Thoracic aorta (tissue), 2 donors: ENCODE measurements at regions not wholly inside any gene's neighbourhood (a gene's known extent, or its start where the extent isn't known, plus 50 kb on each side); places are given as distances from the start of the nearest gene placed in this dataset.

Experiments used
- ATAC-seq: fragments of 150-250 bp; one replicate; pipeline ENCODE4 v1.8.0; 2017; ENCODE audit warnings: low read depth; ENCODE audit not compliant: insufficient number of reproducible peaks, low FRiP score
- DNase-seq: peaks from one replicate; pipeline ENCODE4 v3.0.0-alpha.2; 2020; ENCODE audit warnings: low spot score
- H3K27ac ChIP-seq, 2 donors: fragments of 200-600 bp; sonication (generic); 1 replicate in 1 of 2; 2 replicates in 1 of 2; pipeline ENCODE4 v1.5.1; 2016; ENCODE audit warnings: mild to moderate bottlenecking in 2 of 2, moderate library complexity in 2 of 2
- H3K27me3 ChIP-seq: fragments of 200-600 bp; sonication (generic); replicated peaks from 2 replicates; pipeline ENCODE4 v1.6.0; 2016; ENCODE audit warnings: mild to moderate bottlenecking; ENCODE audit not compliant: insufficient read depth
- H3K36me3 ChIP-seq: fragments of 200-600 bp; sonication (generic); one replicate; pipeline ENCODE4 v1.5.1; 2016
- H3K4me1 ChIP-seq, 2 donors: fragments of 200-600 bp; sonication (generic); 1 replicate in 1 of 2; 2 replicates in 1 of 2; pipeline versions ENCODE4 v1.5.1 to v1.6.0; 2016; ENCODE audit warnings: low read depth in 2 of 2, mild to moderate bottlenecking in 1 of 2; ENCODE audit not compliant: control insufficient read depth in 1 of 2
- H3K4me3 ChIP-seq: fragments of 200-600 bp; sonication (generic); 2 replicates; pipeline ENCODE4 v1.5.1; 2016; ENCODE audit warnings: mild to moderate bottlenecking
- H3K9me3 ChIP-seq: fragments of 200-600 bp; sonication (generic); 2 replicates; pipeline ENCODE4 v1.5.1; 2016
- CTCF ChIP-seq: fragments of 200-600 bp; sonication (generic); IDR thresholded peaks from one replicate; pipeline ENCODE4 v1.5.1; 2019; ENCODE audit warnings: antibody characterized with exemption

DNA sequence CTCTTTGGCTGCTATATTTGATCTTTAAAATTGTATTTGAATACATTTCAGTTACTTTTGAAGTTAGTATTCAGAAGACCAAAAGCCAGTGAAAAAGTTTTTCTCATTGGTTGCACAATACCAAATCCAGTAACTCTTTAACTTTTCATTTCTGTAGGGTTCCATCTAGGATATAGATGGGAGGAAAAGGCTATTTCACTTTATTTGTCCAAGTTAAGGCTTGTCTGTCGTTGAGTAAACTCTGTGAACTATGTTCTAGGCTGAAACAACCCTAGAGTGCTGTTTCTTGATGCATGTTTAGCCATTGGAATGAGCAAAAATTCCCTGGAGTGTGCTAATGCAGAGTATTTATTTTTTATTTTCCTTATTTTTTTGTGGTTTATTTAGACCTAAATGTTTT lies 834.7 kb upstream of the KCND2 start:
- no peaks in the 10 kb centered on the region for H3K36me3 ChIP-seq
- H3K9me3 ChIP-seq = no peaks in the 10 kb centered on the region
- no peak overlapping the region for H3K27ac ChIP-seq
- no peak for DNase-seq
- H3K4me3 ChIP-seq = no peak overlapping the region
- no peak for ATAC-seq
- TF ChIP-seq CTCF = no peak
- H3K4me1 ChIP-seq = no peaks in the 10 kb centered on the region
- H3K27me3 ChIP-seq = no peaks in the 10 kb centered on the region

- no peak for ATAC-seq
These were observed 833.8 kb upstream of the KCND2 start for GRCh38 chr7:119439192-119439591.

GRCh38 chr7:119452401-119452800 lies 820.6 kb upstream of the KCND2 start:
- no peak for ATAC-seq
- Histone ChIP-seq H3K36me3 (no peaks in the 10 kb centered on the region), H3K4me3 (no peak overlapping the region), H3K9me3 (no peaks in the 10 kb centered on the region), H3K27me3 (no peaks in the 10 kb centered on the region), H3K27ac (no peak overlapping the region), H3K4me1 (no peaks in the 10 kb centered on the region)
- DNase-seq = no peak
- no peak for TF ChIP-seq CTCF

More at GRCh38 chr7:119439192-119439591, 833.8 kb upstream of the KCND2 start:
- no peaks in the 10 kb centered on the region for H3K9me3 ChIP-seq
- H3K27me3 ChIP-seq = no peaks in the 10 kb centered on the region
- no peaks in the 10 kb centered on the region for H3K4me1 ChIP-seq
- no peak overlapping the region for H3K4me3 ChIP-seq
- no peak overlapping the region for H3K27ac ChIP-seq
- TF ChIP-seq CTCF = no peak
- H3K36me3 ChIP-seq = no peaks in the 10 kb centered on the region
- no peak for DNase-seq

- ATAC-seq (no peak), DNase-seq (no peak)
- Histone ChIP-seq H3K27me3 (no peaks in the 10 kb centered on the region), H3K4me3 (no peak overlapping the region), H3K4me1 (no peaks in the 10 kb centered on the region), H3K27ac (no peak overlapping the region), H3K36me3 (no peaks in the 10 kb centered on the region), H3K9me3 (no peaks in the 10 kb centered on the region)
- TF ChIP-seq CTCF = no peak
These were observed 807.1 kb upstream of the KCND2 start for GRCh38 chr7:119465798-119466305.

DNA sequence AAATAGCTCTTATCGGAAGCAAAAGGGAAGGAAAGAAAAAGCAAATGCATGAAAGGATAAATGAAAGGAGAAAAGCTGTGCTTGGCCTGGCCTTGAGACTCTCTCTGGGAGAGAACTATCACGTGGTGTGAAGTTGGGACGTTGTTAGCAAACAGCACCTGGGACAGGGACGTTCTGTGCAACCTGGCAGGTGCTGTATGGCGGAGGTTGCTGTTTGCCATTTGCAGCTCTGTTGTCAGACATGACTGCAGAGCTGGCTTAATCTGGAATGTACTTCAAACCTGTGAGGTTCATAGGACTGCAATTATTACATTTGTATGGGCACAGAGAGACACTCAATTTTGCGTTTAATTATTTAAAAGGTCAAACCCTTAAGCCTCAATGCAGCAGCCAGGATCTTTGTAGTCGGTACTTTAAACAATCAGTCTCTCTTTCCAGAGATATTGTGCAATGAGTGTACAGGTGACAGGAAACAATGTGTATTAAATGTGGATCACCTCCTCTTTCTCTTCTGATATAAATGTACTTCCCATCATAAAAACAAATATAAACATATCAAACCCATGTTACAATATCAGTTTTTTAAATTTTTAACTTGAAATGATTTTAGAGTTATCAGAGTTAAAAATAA lies 800.5 kb upstream of the KCND2 start:
- H3K36me3 ChIP-seq = no peaks in the 10 kb centered on the region
- TF ChIP-seq CTCF = no peak
- H3K9me3 ChIP-seq = no peaks in the 10 kb centered on the region
- ATAC-seq = no peak
- H3K4me3 ChIP-seq = no peak overlapping the region
- no peak overlapping the region for H3K27ac ChIP-seq
- no peak for DNase-seq
- H3K27me3 ChIP-seq = no peaks in the 10 kb centered on the region
- no peaks in the 10 kb centered on the region for H3K4me1 ChIP-seq
